ENCODE measurements at regions not wholly inside any gene's neighbourhood (a gene's known extent, or its start where the extent isn't known, plus 50 kb on each side); places are given as distances from the start of the nearest gene placed in this dataset.
A peak's percentile ranks its signal among the peaks of the same experiment; 100 is the strongest.

DNA sequence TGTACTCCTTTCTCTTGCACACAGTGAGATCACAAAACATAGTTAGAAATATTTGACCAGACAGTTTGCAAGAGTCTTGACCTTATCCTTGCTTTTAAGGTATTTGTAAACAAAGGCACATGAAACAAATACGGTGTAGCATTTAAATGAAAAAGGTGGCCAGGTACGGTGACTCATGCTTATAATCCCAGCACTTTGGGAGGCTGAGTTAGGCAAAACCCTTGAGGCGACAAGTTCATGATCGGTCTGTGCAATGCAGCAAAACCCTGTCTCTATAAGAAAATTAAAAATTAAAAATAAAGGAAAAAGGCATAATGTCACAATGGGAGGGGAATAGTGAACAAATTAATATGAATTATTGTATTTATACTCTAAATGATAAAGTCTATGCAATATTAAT lies 109.5 kb upstream of the PIK3C3 start:
- H3K4me3 ChIP-seq (ENCODE audit: low read depth, low read length): no peak overlapping the region
- DNase-seq (ENCODE audit: low read depth): no peak

- no peak overlapping the region for H3K4me3 ChIP-seq (ENCODE audit: low read depth, low read length)
- DNase-seq (ENCODE audit: low read depth): peak; percentile 67
Observed at GRCh38 chr18:41842886-41843285, 112.1 kb upstream of the PIK3C3 start.

- no peak for DNase-seq (ENCODE audit: low read depth)
- H3K4me3 ChIP-seq (ENCODE audit: low read depth, low read length): no peak overlapping the region
Observed at GRCh38 chr18:41829647-41830516, 125.2 kb upstream of the PIK3C3 start.

GRCh38 chr18:41828137-41828536 lies 126.9 kb upstream of the PIK3C3 start:
- DNase-seq (ENCODE audit: low read depth): no peak
- no peak overlapping the region for H3K4me3 ChIP-seq (ENCODE audit: low read depth, low read length)

GRCh38 chr18:41820784-41821183 lies 134.2 kb upstream of the PIK3C3 start:
- H3K4me3 ChIP-seq (ENCODE audit: low read depth, low read length): no peak overlapping the region
- no peak for DNase-seq (ENCODE audit: low read depth)

DNA sequence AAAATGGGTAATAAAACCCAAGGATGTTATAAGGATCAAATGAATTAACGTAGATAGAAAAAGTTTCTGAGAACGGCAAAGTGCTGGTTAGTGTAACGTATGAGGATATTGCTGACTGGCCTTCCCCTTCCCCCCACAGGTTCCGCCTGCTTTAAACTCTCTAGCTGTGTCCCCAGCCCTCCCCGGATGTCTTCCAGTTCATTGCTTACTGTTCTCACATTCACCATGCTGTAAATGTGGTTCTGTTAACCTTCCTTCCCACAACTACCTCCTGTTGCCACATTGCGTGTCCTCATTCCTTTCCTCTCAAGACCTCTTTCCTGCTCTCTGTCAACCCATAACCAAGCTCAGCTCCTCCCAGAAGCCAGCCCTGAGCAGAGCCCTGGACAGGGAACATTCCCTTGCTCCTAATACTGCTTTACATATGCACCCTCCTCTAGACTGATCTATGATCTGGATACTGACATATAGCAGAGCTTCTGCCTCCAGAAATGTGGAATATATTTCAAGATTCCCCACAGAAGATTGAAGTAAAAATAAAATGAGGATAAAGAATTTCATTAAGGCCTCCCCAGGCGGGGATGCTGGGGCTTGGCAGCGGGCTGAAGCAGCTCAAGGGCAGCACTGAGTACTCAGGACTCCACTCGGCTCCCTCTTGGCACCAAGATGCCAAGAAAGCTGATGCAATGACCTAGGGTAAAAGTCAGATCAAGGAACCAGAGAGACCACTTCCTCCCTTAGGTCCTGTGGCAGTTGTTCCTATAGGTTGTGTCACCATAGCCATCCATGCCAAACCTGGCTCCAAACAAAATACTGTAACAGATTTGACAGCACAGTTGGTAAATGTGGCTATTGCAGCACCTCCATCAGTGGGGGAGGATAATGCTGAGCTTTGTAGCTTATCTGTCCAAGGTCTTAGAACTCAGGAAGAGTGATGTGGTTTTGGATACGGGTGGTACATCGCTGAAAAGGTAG lies 136.4 kb upstream of the PIK3C3 start:
- no peak for DNase-seq (ENCODE audit: low read depth)
- H3K4me3 ChIP-seq (ENCODE audit: low read depth, low read length): no peak overlapping the region

GRCh38 chr18:41814651-41815050 lies 140.4 kb upstream of the PIK3C3 start:
- no peak for DNase-seq (ENCODE audit: low read depth)
- H3K4me3 ChIP-seq (ENCODE audit: low read depth, low read length): no peak overlapping the region

DNA sequence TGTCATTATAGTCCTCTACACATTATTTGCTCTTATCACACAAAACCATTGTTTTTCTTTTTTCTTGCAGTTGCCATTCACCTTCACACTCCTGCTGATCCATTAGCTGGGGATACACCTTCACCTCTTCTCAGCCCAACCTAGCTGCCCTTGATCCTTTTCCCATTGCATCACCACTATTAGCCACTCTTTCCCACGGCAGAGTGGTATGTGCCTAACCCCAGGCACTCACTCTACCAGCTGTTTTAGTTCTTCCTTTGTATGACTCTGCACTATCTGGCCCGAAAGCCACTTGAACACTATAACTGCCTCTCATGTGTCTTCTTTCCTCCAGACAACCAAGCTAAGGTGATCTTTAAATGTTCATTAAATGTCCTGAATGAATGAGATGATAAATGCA lies 145.4 kb upstream of the PIK3C3 start:
- no peak for DNase-seq (ENCODE audit: low read depth)
- no peak overlapping the region for H3K4me3 ChIP-seq (ENCODE audit: low read depth, low read length)

- no peak overlapping the region for H3K4me3 ChIP-seq (ENCODE audit: low read depth, low read length)
- DNase-seq (ENCODE audit: low read depth): no peak
Observed at GRCh38 chr18:41805341-41805740, 149.7 kb upstream of the PIK3C3 start.

- no peak overlapping the region for H3K4me3 ChIP-seq (ENCODE audit: low read depth, low read length)
- no peak for DNase-seq (ENCODE audit: low read depth)
Observed at GRCh38 chr18:41798879-41799278, 156.2 kb upstream of the PIK3C3 start.

GRCh38 chr18:41790687-41791086 lies 164.3 kb upstream of the PIK3C3 start:
- no peak overlapping the region for H3K4me3 ChIP-seq (ENCODE audit: low read depth, low read length)
- DNase-seq (ENCODE audit: low read depth): no peak

DNA sequence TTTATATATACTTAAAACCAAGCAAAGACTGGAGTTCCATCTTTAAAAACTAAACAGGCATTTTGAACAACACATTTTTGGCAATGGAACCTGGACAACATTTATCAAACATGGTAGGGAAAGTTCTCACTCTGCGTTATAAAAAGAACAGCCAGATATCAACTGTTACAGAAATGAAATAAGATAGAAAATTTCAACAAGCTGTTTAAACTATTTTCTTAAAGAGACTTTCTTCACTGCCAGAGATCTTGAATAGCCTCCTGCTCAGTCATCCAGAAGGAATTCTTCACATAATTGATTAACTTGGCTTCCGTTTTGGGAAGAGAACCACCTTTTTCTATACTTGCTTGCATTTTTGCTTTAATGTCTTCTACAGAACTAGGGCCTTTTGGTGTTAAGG lies 166.0 kb upstream of the PIK3C3 start:
- DNase-seq (ENCODE audit: low read depth): no peak
- H3K4me3 ChIP-seq (ENCODE audit: low read depth, low read length): no peak overlapping the region

- H3K4me3 ChIP-seq (ENCODE audit: low read depth, low read length): no peak overlapping the region
- no peak for DNase-seq (ENCODE audit: low read depth)
Observed at GRCh38 chr18:41783879-41784278, 171.2 kb upstream of the PIK3C3 start.

DNA sequence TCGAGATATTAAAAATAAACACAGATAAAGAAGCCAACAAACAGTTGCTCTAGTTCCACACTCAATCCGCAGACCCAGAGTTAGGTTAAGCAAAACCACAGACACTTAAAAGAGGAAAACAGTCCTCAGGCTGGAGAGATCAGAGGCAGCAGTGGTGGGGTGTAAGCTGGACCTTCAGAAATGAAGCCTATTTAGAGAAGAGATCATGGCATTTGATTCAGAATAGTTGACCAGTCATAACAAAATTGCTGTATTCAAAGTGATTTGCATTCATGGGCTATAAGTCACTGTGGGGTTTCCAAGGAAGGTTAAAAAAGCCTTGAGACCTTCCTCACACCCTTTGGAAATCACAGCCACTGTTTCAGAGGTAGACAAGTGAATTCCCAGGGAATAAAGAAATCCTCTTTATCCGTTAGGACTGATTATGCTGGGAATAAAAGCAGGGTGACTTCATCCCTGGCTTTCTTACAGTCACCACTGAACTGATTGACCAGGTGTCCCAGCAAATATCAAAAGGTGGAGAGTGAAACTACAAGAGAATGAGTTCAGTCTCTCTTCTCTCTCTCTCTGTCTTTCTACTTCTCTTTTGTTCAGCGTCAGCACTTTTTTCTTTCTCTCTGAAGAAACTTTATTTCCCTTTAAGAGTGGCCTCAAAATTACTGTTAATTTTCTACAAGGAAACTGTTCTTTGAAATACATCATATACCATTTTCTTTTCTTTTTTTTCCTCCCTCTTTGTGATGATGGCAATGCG lies 171.8 kb upstream of the PIK3C3 start:
- DNase-seq (ENCODE audit: low read depth): no peak
- H3K4me3 ChIP-seq (ENCODE audit: low read depth, low read length): no peak overlapping the region

- DNase-seq (ENCODE audit: low read depth): no peak
- no peak overlapping the region for H3K4me3 ChIP-seq (ENCODE audit: low read depth, low read length)
Observed at GRCh38 chr18:41771973-41772372, 183.1 kb upstream of the PIK3C3 start.

GRCh38 chr18:41769265-41769664 lies 185.8 kb upstream of the PIK3C3 start:
- DNase-seq (ENCODE audit: low read depth): no peak
- H3K4me3 ChIP-seq (ENCODE audit: low read depth, low read length): no peak overlapping the region

GRCh38 chr18:41768467-41768866 lies 186.6 kb upstream of the PIK3C3 start:
- no peak for DNase-seq (ENCODE audit: low read depth)
- H3K4me3 ChIP-seq (ENCODE audit: low read depth, low read length): no peak overlapping the region

DNA sequence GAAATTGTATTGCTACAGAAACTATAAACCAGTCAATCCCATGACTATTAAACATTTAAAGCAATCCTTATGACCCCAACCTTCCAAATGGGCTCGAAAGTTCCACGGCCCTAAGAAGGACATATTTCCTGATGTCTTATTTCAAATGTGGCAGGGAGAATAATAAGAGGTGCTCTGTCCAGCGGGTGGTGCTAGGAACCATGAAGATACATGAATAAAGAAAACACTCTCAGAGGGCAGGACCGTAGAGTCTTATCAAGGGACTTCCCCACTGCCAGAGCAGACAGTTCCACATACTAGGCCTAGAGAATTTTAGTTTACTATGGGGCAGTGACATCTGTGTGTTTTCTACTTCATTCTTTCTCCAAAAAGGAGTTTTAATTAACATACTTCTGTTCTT lies 187.1 kb upstream of the PIK3C3 start:
- peak; percentile 26 for DNase-seq (ENCODE audit: low read depth)
- no peak overlapping the region for H3K4me3 ChIP-seq (ENCODE audit: low read depth, low read length)

DNA sequence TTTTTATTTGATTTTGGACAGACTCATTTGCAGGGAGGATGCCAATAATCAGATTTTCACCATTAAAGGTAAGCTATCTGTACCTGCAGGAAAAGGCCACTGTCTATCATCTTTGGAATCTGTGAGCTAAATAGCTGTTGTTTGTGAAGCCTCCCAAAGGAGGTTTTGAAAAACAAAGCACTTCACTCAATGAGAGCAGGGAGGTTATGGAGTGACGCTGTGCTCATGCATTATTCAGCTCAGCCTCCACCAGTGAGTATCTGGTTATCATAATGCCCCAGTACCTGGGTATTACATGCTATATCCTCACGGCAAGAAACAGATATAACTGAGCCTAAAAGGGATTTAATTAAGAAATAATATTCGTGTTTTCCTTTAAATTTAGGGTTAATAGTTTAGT lies 189.6 kb upstream of the PIK3C3 start:
- no peak for DNase-seq (ENCODE audit: low read depth)
- no peak overlapping the region for H3K4me3 ChIP-seq (ENCODE audit: low read depth, low read length)

DNA sequence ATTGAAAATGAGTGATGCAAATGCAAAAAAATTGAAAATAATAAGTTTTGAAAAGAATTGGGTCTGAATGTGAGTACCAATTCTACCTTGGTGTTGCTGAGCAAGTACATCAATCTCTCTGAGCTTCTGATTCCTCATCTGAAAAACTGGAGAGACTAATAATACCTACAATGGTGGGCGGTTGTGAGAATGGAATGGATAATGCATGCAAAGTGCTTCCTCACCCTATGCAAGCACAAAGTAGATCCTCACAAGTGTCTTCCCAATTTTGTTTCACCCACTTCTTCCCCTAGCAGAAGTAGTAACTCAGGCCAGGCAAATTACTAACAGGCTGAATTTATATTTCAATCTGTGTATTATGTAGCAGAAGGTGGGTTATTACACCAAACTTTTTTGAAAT lies 191.7 kb upstream of the PIK3C3 start:
- DNase-seq (ENCODE audit: low read depth): no peak
- H3K4me3 ChIP-seq (ENCODE audit: low read depth, low read length): no peak overlapping the region

Data from skeletal muscle cell (primary cell).